ENCODE measurements at regions not wholly inside any gene's neighbourhood (a gene's known extent, or its start where the extent isn't known, plus 50 kb on each side); places are given as distances from the start of the nearest gene placed in this dataset.

DNA sequence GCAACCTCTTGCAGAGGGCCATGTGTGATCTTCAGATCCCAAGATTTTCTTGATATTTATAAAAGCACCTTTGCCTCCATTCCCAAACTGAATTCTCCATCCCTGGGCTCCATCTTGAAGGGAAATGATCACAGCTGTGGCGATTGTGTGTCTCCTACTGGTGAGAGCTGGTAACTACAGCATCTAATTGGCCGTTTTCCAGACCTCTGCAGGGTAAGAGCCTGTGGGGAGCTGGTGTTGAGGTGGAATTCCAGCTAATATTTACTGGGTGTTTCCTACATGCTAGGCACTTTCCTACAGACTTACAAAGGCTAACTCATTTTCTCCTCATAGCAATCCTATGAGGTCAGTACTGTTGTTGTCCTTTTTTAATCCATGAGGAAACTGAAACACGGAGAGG, 59.2 kb upstream of the FNDC1 start:
- Histone ChIP-seq H2BK5ac (ENCODE audit: low read depth, low read length, poor library complexity, severe bottlenecking) (no peak overlapping the region), H3K4me2 (ENCODE audit: low read length, poor library complexity, severe bottlenecking) (no peak overlapping the region), H3K4ac (ENCODE audit: low read depth in 1 of 2, low read length in 2 of 2) (no peak overlapping the region), H4K8ac (ENCODE audit: low read length) (no peak overlapping the region), H3K4me3 (ENCODE audit: insufficient read depth in 1 of 2, low read depth in 1 of 2, low read length in 2 of 2) (no peak overlapping the region), H3K23ac (ENCODE audit: low read length in 2 of 2) (no peak overlapping the region), H3K27me3 (ENCODE audit: control insufficient read depth in 1 of 2, insufficient read depth in 1 of 2, low read length in 2 of 2) (peaks cover 4 to 15% of the 10 kb centered on the region in 2 experiments), H3K27ac (ENCODE audit: low read length, poor library complexity, severe bottlenecking) (no peak overlapping the region), H2BK12ac (ENCODE audit: low read length in 2 of 2) (no peak overlapping the region), H3K9ac (ENCODE audit: low read length) (peak overlapping the region; percentile 5), H3K14ac (ENCODE audit: low read length in 2 of 2) (no peak overlapping the region), H2BK15ac (ENCODE audit: low read depth, poor library complexity, severe bottlenecking) (no peak overlapping the region), H3K36me3 (ENCODE audit: control insufficient read depth in 1 of 2, insufficient read depth in 2 of 2, low read depth in 1 of 2, low read length in 2 of 2) (no peaks in the 10 kb centered on the region), H2BK120ac (ENCODE audit: low read depth, low read length) (no peak overlapping the region), H2AK5ac (ENCODE audit: low read length, severe bottlenecking) (no peak overlapping the region), H3K9me3 (ENCODE audit: control insufficient read depth, low read length) (no peaks in the 10 kb centered on the region), H2AFZ (ENCODE audit: low read depth, low read length) (no peak overlapping the region), H3K79me1 (replicated peaks; ENCODE audit: low read length, poor library complexity, severe bottlenecking) (no peaks in the 10 kb centered on the region), H4K91ac (ENCODE audit: low read length) (no peak overlapping the region), H3K18ac (ENCODE audit: low read depth in 1 of 2, low read length in 2 of 2) (no peak overlapping the region), H3K4me1 (ENCODE audit: control insufficient read depth, insufficient read depth, low read depth, low read length) (peaks cover 2% of the 10 kb centered on the region)
- WGBS, result 72% methylated on average over 1 of the region's 3 CpGs
- peak; percentile 42 for DNase-seq

DNA sequence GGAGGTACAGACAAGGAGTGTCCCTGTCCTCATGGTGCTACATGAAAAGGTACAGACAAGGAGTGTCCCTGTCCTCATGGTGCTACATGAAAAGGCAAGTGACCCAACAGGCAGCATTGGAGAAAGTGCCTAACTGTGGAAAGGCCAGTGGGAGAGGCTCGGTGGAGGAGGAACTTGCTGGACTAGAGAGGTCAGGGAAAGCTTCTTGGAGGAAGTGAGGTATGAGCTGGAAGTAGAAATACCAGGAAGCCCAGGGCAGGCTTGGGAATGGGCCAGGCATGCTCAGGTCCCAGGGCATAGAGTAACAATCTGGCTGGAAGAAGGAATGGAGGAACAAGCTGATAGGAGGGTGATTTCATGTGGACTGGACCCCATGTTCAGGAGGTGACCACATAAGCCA, 59.8 kb upstream of the FNDC1 start:
- Histone ChIP-seq H2BK15ac (ENCODE audit: low read depth, poor library complexity, severe bottlenecking) (no peak overlapping the region), H2BK5ac (ENCODE audit: low read depth, low read length, poor library complexity, severe bottlenecking) (no peak overlapping the region), H3K4ac (ENCODE audit: low read depth in 1 of 2, low read length in 2 of 2) (no peak overlapping the region), H3K36me3 (ENCODE audit: control insufficient read depth in 1 of 2, insufficient read depth in 2 of 2, low read depth in 1 of 2, low read length in 2 of 2) (no peaks in the 10 kb centered on the region), H4K91ac (ENCODE audit: low read length) (no peak overlapping the region), H3K4me1 (ENCODE audit: control insufficient read depth, insufficient read depth, low read depth, low read length) (peaks cover 2% of the 10 kb centered on the region), H3K4me2 (ENCODE audit: low read length, poor library complexity, severe bottlenecking) (no peak overlapping the region), H3K27ac (ENCODE audit: low read length, poor library complexity, severe bottlenecking) (no peak overlapping the region), H4K8ac (ENCODE audit: low read length) (no peak overlapping the region), H3K9me3 (ENCODE audit: control insufficient read depth, low read length) (no peaks in the 10 kb centered on the region), H3K27me3 (ENCODE audit: control insufficient read depth in 1 of 2, insufficient read depth in 1 of 2, low read length in 2 of 2) (peaks cover 8 to 21% of the 10 kb centered on the region in 2 experiments), H2AK5ac (ENCODE audit: low read length, severe bottlenecking) (no peak overlapping the region), H3K9ac (ENCODE audit: low read length) (no peak overlapping the region), H3K23ac (ENCODE audit: low read length in 2 of 2) (no peak overlapping the region), H3K14ac (ENCODE audit: low read length in 2 of 2) (peak overlapping the region in 1 of 2 experiments; percentile 30), H3K18ac (ENCODE audit: low read depth in 1 of 2, low read length in 2 of 2) (no peak overlapping the region), H3K4me3 (ENCODE audit: insufficient read depth in 1 of 2, low read depth in 1 of 2, low read length in 2 of 2) (no peak overlapping the region), H2AFZ (ENCODE audit: low read depth, low read length) (no peak overlapping the region), H2BK120ac (ENCODE audit: low read depth, low read length) (no peak overlapping the region), H3K79me1 (replicated peaks; ENCODE audit: low read length, poor library complexity, severe bottlenecking) (no peaks in the 10 kb centered on the region), H2BK12ac (ENCODE audit: low read length in 2 of 2) (no peak overlapping the region)
- no peak for DNase-seq
- 74% methylated on average over 1 of the region's 1 CpG for WGBS

GRCh38 chr6:159108426-159108985, 60.7 kb upstream of the FNDC1 start:
- Histone ChIP-seq H2BK12ac (ENCODE audit: low read length in 2 of 2) (no peak overlapping the region), H2BK5ac (ENCODE audit: low read depth, low read length, poor library complexity, severe bottlenecking) (no peak overlapping the region), H4K91ac (ENCODE audit: low read length) (no peak overlapping the region), H3K18ac (ENCODE audit: low read depth in 1 of 2, low read length in 2 of 2) (no peak overlapping the region), H2BK15ac (ENCODE audit: low read depth, poor library complexity, severe bottlenecking) (no peak overlapping the region), H3K79me1 (replicated peaks; ENCODE audit: low read length, poor library complexity, severe bottlenecking) (no peaks in the 10 kb centered on the region), H3K9me3 (ENCODE audit: control insufficient read depth, low read length) (no peaks in the 10 kb centered on the region), H3K14ac (ENCODE audit: low read length in 2 of 2) (no peak overlapping the region), H3K4me3 (ENCODE audit: insufficient read depth in 1 of 2, low read depth in 1 of 2, low read length in 2 of 2) (no peak overlapping the region), H2AFZ (ENCODE audit: low read depth, low read length) (no peak overlapping the region), H3K36me3 (ENCODE audit: control insufficient read depth in 1 of 2, insufficient read depth in 2 of 2, low read depth in 1 of 2, low read length in 2 of 2) (no peaks in the 10 kb centered on the region), H4K8ac (ENCODE audit: low read length) (no peak overlapping the region), H3K9ac (ENCODE audit: low read length) (no peak overlapping the region), H3K4ac (ENCODE audit: low read depth in 1 of 2, low read length in 2 of 2) (no peak overlapping the region), H2AK5ac (ENCODE audit: low read length, severe bottlenecking) (no peak overlapping the region), H3K23ac (ENCODE audit: low read length in 2 of 2) (no peak overlapping the region), H3K27ac (ENCODE audit: low read length, poor library complexity, severe bottlenecking) (no peak overlapping the region), H2BK120ac (ENCODE audit: low read depth, low read length) (no peak overlapping the region), H3K4me1 (ENCODE audit: control insufficient read depth, insufficient read depth, low read depth, low read length) (peaks cover 4% of the 10 kb centered on the region), H3K27me3 (ENCODE audit: control insufficient read depth in 1 of 2, insufficient read depth in 1 of 2, low read length in 2 of 2) (peaks cover 9 to 30% of the 10 kb centered on the region in 2 experiments), H3K4me2 (ENCODE audit: low read length, poor library complexity, severe bottlenecking) (no peak overlapping the region)
- no peak for DNase-seq
- WGBS, result 93% methylated on average over 10 of the region's 10 CpGs

DNA sequence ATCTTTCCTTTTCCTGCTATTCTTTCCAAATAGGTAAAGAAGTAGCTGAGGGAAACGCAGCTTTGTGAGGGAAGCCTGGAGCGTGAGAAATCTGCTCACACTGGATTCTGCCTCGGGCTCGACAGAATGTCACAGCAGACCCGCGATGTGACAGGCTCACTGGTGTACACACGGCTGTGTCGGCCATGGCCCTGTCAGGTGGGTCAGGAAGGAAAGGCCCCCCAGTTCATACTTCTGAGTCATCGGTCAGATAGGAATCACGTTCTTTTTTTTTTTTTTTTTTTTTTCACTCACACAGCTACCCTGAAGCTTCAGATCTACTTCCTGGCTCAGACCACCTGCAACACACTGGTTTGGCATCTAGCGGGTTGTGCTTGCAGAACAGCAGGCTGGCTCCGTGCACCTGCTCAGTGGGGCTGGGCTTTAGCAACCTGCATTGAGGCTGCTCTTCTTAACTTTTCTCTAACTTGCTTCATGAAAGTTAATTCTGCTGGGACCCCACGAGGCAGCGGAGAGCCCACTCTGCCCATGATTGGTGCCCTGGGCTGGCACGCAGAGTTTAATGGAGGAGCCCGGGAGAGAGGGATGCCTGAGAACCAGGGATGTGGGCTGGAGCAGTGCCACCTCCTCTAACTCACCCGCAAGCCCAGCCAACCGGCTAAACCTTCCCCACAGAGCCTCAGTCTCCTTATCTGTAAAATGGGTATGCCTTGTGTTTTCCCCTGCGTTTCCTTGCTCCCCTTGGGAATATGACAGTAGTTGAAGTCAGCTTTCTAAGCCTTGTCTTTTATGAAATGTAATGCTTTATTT, 61.5 kb upstream of the FNDC1 start:
- H3K9ac ChIP-seq (ENCODE audit: low read length), result no peak overlapping the region
- no peak overlapping the region for H4K8ac ChIP-seq (ENCODE audit: low read length)
- no peak overlapping the region for H2BK120ac ChIP-seq (ENCODE audit: low read depth, low read length)
- H3K36me3 ChIP-seq (ENCODE audit: control insufficient read depth in 1 of 2, insufficient read depth in 2 of 2, low read depth in 1 of 2, low read length in 2 of 2), result no peaks in the 10 kb centered on the region
- H2BK5ac ChIP-seq (ENCODE audit: low read depth, low read length, poor library complexity, severe bottlenecking), result no peak overlapping the region
- no peak overlapping the region for H3K4me2 ChIP-seq (ENCODE audit: low read length, poor library complexity, severe bottlenecking)
- no peak for DNase-seq
- WGBS, result 88% methylated on average over 16 of the region's 19 CpGs
- H3K4me3 ChIP-seq (ENCODE audit: insufficient read depth in 1 of 2, low read depth in 1 of 2, low read length in 2 of 2), result no peak overlapping the region
- H2AK5ac ChIP-seq (ENCODE audit: low read length, severe bottlenecking), result no peak overlapping the region
- H3K79me1 ChIP-seq (replicated peaks; ENCODE audit: low read length, poor library complexity, severe bottlenecking), result no peaks in the 10 kb centered on the region
- H3K4ac ChIP-seq (ENCODE audit: low read depth in 1 of 2, low read length in 2 of 2), result no peak overlapping the region
- H2AFZ ChIP-seq (ENCODE audit: low read depth, low read length), result no peak overlapping the region
- no peak overlapping the region for H3K18ac ChIP-seq (ENCODE audit: low read depth in 1 of 2, low read length in 2 of 2)
- no peak overlapping the region for H2BK12ac ChIP-seq (ENCODE audit: low read length in 2 of 2)
- no peak overlapping the region for H3K23ac ChIP-seq (ENCODE audit: low read length in 2 of 2)
- no peak overlapping the region for H2BK15ac ChIP-seq (ENCODE audit: low read depth, poor library complexity, severe bottlenecking)
- H3K9me3 ChIP-seq (ENCODE audit: control insufficient read depth, low read length), result no peaks in the 10 kb centered on the region
- H3K4me1 ChIP-seq (ENCODE audit: control insufficient read depth, insufficient read depth, low read depth, low read length), result peaks cover 2% of the 10 kb centered on the region
- H3K27ac ChIP-seq (ENCODE audit: low read length, poor library complexity, severe bottlenecking), result no peak overlapping the region
- peaks cover 12 to 38% of the 10 kb centered on the region in 2 experiments for H3K27me3 ChIP-seq (ENCODE audit: control insufficient read depth in 1 of 2, insufficient read depth in 1 of 2, low read length in 2 of 2)
- H3K14ac ChIP-seq (ENCODE audit: low read length in 2 of 2), result no peak overlapping the region
- no peak overlapping the region for H4K91ac ChIP-seq (ENCODE audit: low read length)
